Activated CD8-positive, alpha-beta memory T cell treated with anti-CD3 and anti-CD28 coated beads for 4 hours (primary cell): ENCODE measurements at regions not wholly inside any gene's neighbourhood (a gene's known extent, or its start where the extent isn't known, plus 50 kb on each side); places are given as distances from the start of the nearest gene placed in this dataset.

Experiments used
- DNase-seq, 2 donors: peaks; one replicate each; pipeline ENCODE4 v3.0.0-alpha.2; 2020; ENCODE audit warnings: low read depth in 2 of 2

DNA sequence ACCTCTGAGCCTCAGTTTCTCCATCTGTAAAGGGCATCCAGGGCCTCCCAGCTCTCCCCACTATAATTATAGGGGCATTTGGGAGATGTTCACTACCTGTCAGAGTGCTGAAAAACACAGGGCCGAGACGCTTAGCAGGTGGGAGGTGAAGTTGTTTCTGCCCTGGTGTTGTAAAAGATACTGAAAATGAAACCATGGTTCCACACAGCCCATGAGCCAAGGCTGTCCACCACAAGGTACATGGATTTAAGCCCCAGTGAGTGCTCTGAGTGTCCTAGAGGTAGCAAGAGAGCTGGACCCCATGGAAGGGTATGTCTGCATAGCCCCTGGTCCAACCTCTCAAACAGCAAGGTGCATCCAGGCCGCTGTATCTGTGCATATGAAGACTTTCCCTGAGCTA is 137.5 kb downstream of the C5orf15 start:
- no peak for DNase-seq

DNA sequence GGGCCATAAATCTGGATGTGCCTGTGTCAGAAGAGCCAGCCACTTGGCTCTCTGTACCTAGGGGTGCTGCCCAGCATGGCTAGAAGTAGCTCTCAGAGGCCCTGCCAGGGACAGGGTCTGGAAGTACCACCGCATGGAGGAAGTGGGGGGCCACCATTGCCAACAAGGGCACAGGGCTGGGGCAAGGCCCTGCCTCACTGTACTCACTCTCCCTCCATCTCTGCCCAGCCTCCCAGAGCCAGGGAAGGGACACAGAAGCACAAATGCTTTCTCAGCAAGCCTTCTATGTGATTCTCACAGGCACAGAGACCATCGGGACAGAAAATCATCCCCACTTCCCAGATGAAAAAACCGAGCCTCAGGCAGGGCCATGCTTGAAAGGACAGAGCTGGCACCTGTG is 138.1 kb downstream of the C5orf15 start:
- no peak for DNase-seq

DNA sequence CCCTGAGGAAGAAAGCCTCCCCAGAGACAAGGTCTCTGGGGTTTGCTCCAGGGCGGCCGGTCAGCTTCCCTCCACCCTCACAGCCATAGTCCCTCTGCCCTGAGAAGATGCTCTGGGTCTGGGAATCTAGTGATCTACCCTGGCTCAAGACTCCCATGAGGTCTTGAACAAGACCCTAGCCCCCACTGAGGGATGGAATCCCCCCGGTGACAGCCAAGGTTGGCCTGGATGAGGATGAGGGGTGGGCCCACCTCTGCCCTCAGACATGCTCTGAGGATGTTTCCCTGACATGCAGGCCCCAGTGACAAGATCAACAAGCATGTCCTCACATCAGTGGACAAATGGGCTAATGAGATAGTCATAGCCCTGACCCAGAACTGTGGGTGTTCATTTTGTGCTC is 138.6 kb downstream of the C5orf15 start:
- no peak for DNase-seq

DNA sequence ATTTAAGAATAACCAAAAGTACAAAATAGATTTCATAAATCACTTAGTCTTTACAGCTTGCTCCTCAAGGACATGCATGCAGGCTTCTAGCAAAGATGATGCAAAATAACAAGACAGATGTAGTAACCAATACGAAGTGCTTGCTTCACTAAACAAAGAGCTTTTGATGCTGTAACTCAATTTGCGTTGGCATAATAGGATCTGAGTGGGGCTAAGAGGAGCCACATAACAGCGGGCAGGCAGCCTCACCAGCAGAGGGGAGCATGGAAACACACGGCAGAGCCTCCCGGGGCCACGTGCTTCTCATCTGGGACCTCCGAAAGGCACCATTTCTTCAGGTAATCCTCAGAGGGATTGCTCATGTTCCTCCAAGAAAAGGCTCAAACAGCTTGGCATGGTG is 139.7 kb downstream of the C5orf15 start:
- no peak for DNase-seq

GRCh38 chr5:133827830-133828229 is 140.6 kb downstream of the C5orf15 start:
- no peak for DNase-seq

DNA sequence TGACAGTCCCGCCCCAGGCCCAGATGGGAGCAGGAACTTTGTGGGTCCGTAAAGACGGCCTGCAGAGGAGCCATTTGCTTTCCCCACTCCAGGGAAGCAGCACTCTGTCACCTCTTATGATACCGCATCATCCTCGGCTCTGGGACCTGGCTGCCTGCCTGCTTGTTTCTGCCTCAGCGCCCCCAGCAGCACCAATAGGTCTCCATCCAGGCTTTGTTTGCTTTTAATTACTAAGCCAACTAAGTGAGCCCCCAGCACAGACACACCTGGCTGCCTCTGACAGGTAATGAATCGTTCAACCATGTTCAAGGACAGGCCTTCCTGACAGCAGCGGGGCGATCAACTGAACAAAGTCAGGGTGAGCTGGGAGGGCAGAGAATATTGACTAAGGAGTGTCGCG is 141.4 kb downstream of the C5orf15 start:
- DNase-seq, result no peak

- no peak for DNase-seq
Measured at GRCh38 chr5:133825631-133826289, 142.7 kb downstream of the C5orf15 start.

DNA sequence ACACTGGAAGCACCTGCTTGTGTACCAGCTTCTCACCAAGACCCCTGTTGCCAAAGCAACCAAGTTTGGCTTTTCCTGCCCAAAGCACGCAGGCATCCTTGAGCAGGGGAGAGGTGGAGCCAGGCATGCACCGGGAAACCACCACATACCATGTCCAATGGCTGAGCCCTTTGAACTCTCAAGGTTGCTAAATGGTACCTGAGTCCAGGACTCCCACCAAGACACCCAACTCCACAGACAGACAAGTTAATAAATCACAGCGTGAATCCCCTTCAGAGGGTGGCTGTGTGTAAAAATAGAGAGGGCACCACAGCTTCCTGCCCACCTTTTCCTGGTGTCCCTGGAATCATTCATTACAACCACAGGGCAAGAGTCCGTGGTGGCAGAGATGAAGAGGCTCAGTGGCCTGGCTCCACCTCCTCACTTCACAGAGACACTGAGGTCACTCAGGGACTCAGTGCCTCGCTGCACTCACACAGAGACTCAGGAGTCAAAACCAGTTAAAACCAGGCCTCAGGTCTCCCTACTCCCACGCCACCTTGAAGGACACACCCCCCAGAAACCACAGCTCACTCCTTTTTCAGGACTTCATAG is 143.7 kb downstream of the C5orf15 start:
- DNase-seq, result no peak

GRCh38 chr5:133821889-133822288 is 146.5 kb downstream of the C5orf15 start:
- no peak for DNase-seq

DNA sequence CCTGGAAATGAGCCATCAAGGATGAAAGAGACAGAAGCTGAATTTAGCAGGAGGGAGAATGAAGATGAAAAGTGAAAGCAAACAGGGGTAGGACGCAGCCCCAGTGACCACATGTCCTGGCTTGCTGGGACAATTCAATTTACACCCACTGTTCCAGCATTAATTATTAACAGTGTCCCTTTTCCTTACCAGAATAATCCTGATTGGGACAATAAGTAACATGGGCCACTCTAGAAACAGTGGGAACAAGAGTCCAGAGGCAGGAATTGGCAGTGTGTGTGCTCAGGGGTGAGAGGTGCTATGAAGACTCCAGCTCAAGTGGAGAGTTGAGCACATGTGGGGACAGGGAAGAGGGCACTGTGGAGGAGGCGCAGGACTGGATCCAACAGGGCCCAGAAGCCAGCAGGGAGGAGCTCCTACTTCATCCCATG is 147.1 kb downstream of the C5orf15 start:
- no peak for DNase-seq

DNA sequence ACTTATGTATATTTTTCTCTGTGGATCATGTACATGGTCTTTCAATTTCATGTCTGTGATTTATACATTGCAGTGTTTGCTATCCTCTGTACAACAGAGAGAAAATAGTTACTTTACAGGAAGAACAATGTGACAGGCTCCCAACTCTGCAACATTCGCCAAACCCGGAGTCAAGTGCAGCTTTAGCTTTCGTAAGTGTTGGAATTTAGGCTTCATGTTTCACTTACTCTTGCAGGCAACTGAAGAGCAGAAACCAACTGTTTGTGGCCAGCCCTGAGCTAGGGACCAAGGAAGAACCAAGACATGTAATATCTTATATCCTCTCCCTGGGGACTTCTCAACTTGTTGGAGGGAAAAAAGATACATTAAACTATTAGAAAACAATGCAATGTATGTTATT is 147.9 kb downstream of the C5orf15 start:
- DNase-seq, result no peak

DNA sequence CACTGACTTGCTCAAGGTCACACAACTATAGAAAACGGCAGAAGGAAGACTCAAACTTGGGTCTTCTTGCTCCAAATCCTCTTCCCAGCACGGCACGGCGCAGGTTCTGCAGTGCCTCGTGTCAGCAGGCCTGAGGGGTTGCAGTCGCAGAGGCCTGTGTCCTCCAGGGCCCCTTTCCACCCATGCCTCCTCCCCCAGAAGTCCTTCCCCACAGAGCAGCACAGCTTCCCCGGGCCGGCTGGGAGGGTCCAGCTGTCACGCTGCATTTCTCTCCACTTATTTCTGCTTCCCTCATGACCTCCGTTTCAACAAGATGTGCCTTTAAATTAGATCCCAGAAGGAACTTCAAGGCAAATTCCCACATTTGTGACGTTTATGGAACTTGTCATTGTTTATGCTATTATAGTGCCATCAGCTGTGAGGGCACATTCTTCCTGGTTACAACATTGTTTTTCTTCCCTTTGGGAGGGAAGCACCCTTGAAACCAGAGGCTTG is 148.4 kb downstream of the C5orf15 start:
- no peak for DNase-seq

- no peak for DNase-seq
Measured at GRCh38 chr5:133818869-133819600, 149.4 kb downstream of the C5orf15 start.

GRCh38 chr5:133818031-133818431 is 150.4 kb downstream of the C5orf15 start:
- DNase-seq, result no peak

DNA sequence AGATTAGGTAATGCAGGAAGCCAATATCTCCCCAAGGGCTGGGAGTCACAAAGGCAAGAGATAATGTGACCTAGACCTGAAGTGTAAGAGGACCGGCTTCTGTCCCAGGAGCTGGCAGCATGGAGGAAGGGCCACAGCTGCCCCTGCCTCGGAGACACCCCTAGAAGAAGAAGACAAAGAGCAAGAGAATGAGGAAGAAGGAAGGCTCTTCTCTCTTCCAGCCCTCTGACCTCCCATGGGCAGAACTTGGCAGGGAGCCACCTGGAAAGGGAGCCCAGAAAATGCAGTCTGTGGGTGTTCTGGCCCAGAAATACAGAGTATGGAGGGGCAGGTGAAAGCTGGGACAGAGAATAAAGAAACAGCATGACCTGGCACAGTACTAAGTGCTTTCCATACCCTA is 151.0 kb downstream of the C5orf15 start:
- DNase-seq, result no peak

- DNase-seq, result no peak
Measured at GRCh38 chr5:133816791-133817190, 151.6 kb downstream of the C5orf15 start.

- DNase-seq, result no peak
Measured at GRCh38 chr5:133814152-133814551, 154.3 kb downstream of the C5orf15 start.

DNA sequence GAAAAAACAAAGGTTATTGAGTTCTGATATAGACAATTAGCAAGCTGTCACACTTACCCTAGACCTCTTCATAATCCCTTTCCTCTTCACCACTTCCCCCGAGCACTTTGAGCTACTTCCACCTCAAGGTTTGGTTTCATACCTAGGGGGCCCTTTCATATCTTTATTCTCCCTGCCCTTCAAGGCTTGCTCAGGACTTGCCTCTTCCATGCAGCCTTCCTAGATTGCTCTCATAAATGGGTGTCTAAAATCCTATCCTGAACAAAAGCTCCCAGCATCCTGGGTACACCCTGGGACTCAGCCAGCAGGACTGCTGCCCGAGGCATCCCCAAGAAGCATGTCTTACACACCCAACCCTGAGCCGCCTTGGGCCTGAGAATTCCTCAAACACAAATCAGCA is 157.3 kb downstream of the C5orf15 start:
- DNase-seq, result no peak

DNA sequence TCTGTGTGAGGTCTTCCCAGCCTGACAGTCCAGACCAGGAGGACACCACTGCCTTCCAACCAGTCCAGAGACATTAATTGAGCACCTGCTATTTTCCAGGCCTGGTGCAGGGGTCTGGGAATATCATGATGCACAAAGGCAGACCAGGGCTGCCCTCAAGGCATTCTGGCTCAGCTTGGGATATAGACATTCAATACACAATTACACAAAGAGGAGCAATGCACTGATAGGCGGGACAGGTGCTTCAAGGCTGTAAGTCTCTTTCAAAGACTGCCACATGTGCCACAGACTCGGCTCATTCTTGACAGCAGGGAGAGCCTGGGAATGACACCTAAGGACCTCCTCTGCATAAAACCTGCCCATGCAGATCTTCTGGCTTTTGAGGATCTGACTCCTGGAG is 158.6 kb downstream of the C5orf15 start:
- no peak for DNase-seq

GRCh38 chr5:133807348-133807747 is 161.1 kb downstream of the C5orf15 start:
- no peak for DNase-seq

DNA sequence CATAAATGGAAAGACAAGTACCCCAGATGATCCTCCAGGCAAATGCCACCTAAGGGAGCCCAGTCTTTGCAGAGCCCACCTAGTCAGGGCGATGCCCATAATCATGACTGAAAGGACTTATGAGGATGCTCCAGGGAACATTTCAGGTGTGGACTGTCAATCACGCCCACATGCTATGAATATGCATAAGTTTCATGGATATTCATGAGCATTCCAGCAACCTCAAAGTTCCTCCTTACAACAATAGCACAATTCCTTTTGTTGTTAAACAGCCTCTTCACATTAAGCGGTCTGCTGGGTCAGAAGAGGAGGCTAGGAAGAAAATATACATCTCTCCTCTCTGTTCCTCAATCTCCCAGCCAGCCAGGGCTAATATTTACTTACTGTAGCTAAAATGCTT is 161.6 kb downstream of the C5orf15 start:
- DNase-seq, result no peak

DNA sequence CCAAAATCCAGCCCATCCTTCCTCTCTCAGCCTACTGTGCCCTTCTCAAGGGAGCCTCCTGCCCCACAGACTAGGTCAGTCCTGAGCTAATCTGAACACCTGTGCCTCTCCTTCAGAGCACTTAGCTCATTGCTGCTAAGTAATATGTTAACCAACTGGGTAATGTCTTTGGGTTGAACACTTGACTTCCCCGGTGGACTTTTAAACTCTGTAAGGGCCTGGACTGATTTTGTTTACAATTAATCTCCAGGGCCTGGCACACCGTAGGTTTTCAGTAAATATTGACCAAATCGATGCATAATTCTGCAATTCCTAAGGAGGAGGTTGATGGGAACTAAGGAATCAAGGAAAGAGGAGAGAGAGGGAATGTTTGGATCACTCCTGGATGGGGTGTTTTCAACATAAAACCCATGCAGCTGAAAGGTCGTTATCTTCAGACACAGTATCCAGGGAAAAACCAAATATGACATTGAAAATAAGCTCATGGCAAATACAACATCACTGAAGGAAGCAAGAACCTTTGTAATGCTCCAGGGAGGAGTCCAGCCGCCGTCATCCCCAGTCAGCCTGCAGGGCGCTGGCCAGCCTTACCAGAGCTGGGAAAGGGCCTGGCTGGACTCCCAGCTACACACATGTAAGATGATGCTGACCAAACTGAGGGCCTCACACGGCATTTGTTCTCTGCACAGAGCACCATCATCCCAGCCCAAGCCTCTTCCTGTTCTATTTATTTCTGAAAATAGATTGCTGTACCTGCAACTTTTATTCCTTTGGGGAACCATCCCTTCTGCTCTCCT is 166.3 kb downstream of the C5orf15 start:
- no peak for DNase-seq
